GM23338 (cell line): ENCODE measurements at regions not wholly inside any gene's neighbourhood (a gene's known extent, or its start where the extent isn't known, plus 50 kb on each side); places are given as distances from the start of the nearest gene placed in this dataset.
A peak's percentile ranks its signal among the peaks of the same experiment; 100 is the strongest.

Source experiments
- ATAC-seq: fragments of 200-7000 bp; cut with Tn5 transposase; 3 replicates; pipeline ENCODE4 v1.9.1; 2020
- DNase-seq: peaks from one replicate; pipeline ENCODE4 v3.0.0-alpha.2; 2015; ENCODE audit warnings: low spot score
- H2AFZ ChIP-seq: fragments of 200-600 bp; sonication (generic); 2 replicates; pipeline ENCODE4 v1.8.0; 2016; ENCODE audit warnings: antibody characterized with exemption, mild to moderate bottlenecking, moderate library complexity
- H3F3A ChIP-seq: fragments of 200-600 bp; sonication (generic); replicated peaks from 2 replicates; pipeline ENCODE4 v1.8.0; 2017; ENCODE audit warnings: antibody characterized with exemption, mixed run types, low read depth
- H3K27ac ChIP-seq: fragments of 200-600 bp; sonication (generic); 2 replicates; pipeline ENCODE4 v1.6.1; 2016; ENCODE audit warnings: low read depth
- H3K27me3 ChIP-seq: fragments of 200-600 bp; sonication (generic); 2 replicates; pipeline ENCODE4 v1.8.0; 2016; ENCODE audit warnings: mild to moderate bottlenecking, mixed run types, moderate library complexity; ENCODE audit not compliant: insufficient read depth
- H3K36me3 ChIP-seq: fragments of 200-600 bp; sonication (generic); 2 replicates; pipeline ENCODE4 v1.8.0; 2016; ENCODE audit warnings: mild to moderate bottlenecking; ENCODE audit not compliant: insufficient read depth
- H3K4me1 ChIP-seq: fragments of 200-600 bp; sonication (generic); 2 replicates; pipeline ENCODE4 v1.8.0; 2016; ENCODE audit warnings: mild to moderate bottlenecking, moderate library complexity; ENCODE audit not compliant: insufficient read depth
- H3K4me2 ChIP-seq: fragments of 200-600 bp; sonication (generic); 2 replicates; pipeline ENCODE4 v1.7.1; 2017; ENCODE audit warnings: mixed run types
- H3K4me3 ChIP-seq: fragments of 200-600 bp; sonication (generic); 2 replicates; pipeline ENCODE4 v1.6.1; 2016; ENCODE audit warnings: mixed run types
- H3K79me2 ChIP-seq: fragments of 200-600 bp; sonication (generic); replicated peaks from 2 replicates; pipeline ENCODE4 v1.8.0; 2017; ENCODE audit warnings: mild to moderate bottlenecking; ENCODE audit not compliant: insufficient read depth
- H3K9me2 ChIP-seq: fragments of 200-600 bp; sonication (generic); 2 replicates; pipeline ENCODE4 v1.8.0; 2017; ENCODE audit not compliant: insufficient read depth
- H4K20me1 ChIP-seq: fragments of 200-600 bp; sonication (generic); replicated peaks from 2 replicates; pipeline ENCODE4 v1.8.0; 2017; ENCODE audit warnings: mild to moderate bottlenecking; ENCODE audit not compliant: insufficient read depth
- H3K27ac Mint-ChIP-seq: 2 replicates; pipeline ENCODE4 v1.8.0; 2020; ENCODE audit warnings: inconsistent platforms, mild to moderate bottlenecking, moderate library complexity, mixed read lengths
- H3K27me3 Mint-ChIP-seq: 3 replicates; pipeline ENCODE4 v1.8.0; 2022; ENCODE audit warnings: low read depth, mild to moderate bottlenecking, moderate library complexity, mixed read lengths, inconsistent platforms; ENCODE audit not compliant: insufficient read depth, poor library complexity
- H3K36me3 Mint-ChIP-seq: 3 replicates; pipeline ENCODE4 v1.8.0; 2021; ENCODE audit warnings: low read depth, mild to moderate bottlenecking, inconsistent platforms, moderate library complexity, mixed read lengths
- H3K4me1 Mint-ChIP-seq: 3 replicates; pipeline ENCODE4 v1.8.0; 2020; ENCODE audit warnings: mild to moderate bottlenecking, inconsistent platforms, mixed read lengths
- H3K4me3 Mint-ChIP-seq: 3 replicates; pipeline ENCODE4 v1.8.0; 2021; ENCODE audit warnings: moderate library complexity, mild to moderate bottlenecking, inconsistent platforms, mixed read lengths
- H3K9me3 Mint-ChIP-seq: 3 replicates; pipeline ENCODE4 v1.8.0; 2020; ENCODE audit warnings: moderate library complexity, mild to moderate bottlenecking, inconsistent platforms, mixed read lengths
- CREB1 ChIP-seq: fragments of 250-450 bp; sonication (Bioruptor Pico); IDR thresholded peaks from 2 replicates; pipeline ENCODE4 v1.5.0; 2020; ENCODE audit warnings: low read depth, mild to moderate bottlenecking, moderate library complexity
- CTCF ChIP-seq, 2 experiments: fragments of 200-600 bp in 1 of 2; sonication (generic) in 1 of 2; conservative IDR thresholded peaks; 2 replicates each; pipeline versions ENCODE4 v1.5.1 to v1.6.1; 2016 to 2017; ENCODE audit warnings: antibody characterized with exemption in 2 of 2, low read depth in 2 of 2, mild to moderate bottlenecking in 2 of 2, moderate library complexity in 1 of 2
- ETS1 ChIP-seq: IDR thresholded peaks from 2 replicates; pipeline ENCODE4 v1.6.1; 2016; ENCODE audit warnings: antibody characterized with exemption
- EZH2 ChIP-seq: fragments of 200-600 bp; sonication (generic); IDR thresholded peaks from one replicate; pipeline ENCODE4 v1.8.0; 2017; ENCODE audit warnings: antibody characterized with exemption, mild to moderate bottlenecking, low read depth; ENCODE audit not compliant: unreplicated experiment
- EZH2phosphoT487 ChIP-seq: fragments of 200-600 bp; sonication (generic); IDR thresholded peaks from one replicate; pipeline ENCODE4 v1.8.1; 2018; ENCODE audit warnings: antibody characterized with exemption; ENCODE audit not compliant: unreplicated experiment
- JUNB ChIP-seq: IDR thresholded peaks from one replicate; pipeline ENCODE4 v1.6.1; 2016; ENCODE audit warnings: antibody characterized with exemption; ENCODE audit not compliant: unreplicated experiment
- NANOG ChIP-seq: IDR thresholded peaks from 2 replicates; pipeline ENCODE4 v1.6.1; 2016; ENCODE audit warnings: antibody characterized with exemption, borderline replicate concordance
- POLR2AphosphoS5 ChIP-seq: IDR thresholded peaks from 2 replicates; pipeline ENCODE4 v1.6.1; 2016; ENCODE audit warnings: antibody characterized with exemption, low read depth
- REST ChIP-seq: IDR thresholded peaks from one replicate; pipeline ENCODE4 v1.6.1; 2018; ENCODE audit warnings: antibody characterized with exemption; ENCODE audit not compliant: unreplicated experiment
- STAT1 ChIP-seq: IDR thresholded peaks from one replicate; pipeline ENCODE4 v1.6.1; 2016; ENCODE audit warnings: antibody characterized with exemption; ENCODE audit not compliant: unreplicated experiment
- ZNF114 ChIP-seq: fragments of 250-450 bp; sonication (Bioruptor Pico); IDR thresholded peaks from 2 replicates; pipeline ENCODE4 v1.5.0; 2020; ENCODE audit warnings: mild to moderate bottlenecking, moderate library complexity
- ZNF331 ChIP-seq: fragments of 250-450 bp; sonication (Bioruptor Pico); IDR thresholded peaks from 2 replicates; pipeline ENCODE4 v1.5.0; 2020; ENCODE audit warnings: low read depth, mild to moderate bottlenecking, moderate library complexity
- ZNF462 ChIP-seq: fragments of 250-450 bp; sonication (Bioruptor Pico); IDR thresholded peaks from 2 replicates; pipeline ENCODE4 v1.5.0; 2020; ENCODE audit warnings: mild to moderate bottlenecking, moderate library complexity

- DNase-seq (no peak), ATAC-seq (peak; percentile 45)
- Histone ChIP-seq H3K79me2 (no peaks in the 10 kb centered on the region), H2AFZ (no peak overlapping the region), H4K20me1 (no peaks in the 10 kb centered on the region), H3F3A (no peaks in the 10 kb centered on the region), H3K9me2 (no peaks in the 10 kb centered on the region; the same call in 1 of the 2 replicates), H3K4me3 (no peak overlapping the region), H3K4me1 (peaks cover 5% of the 10 kb centered on the region; the same call in 1 of the 2 replicates), H3K4me2 (no peak overlapping the region), H3K27me3 (no peaks in the 10 kb centered on the region), H3K27ac (no peak overlapping the region), H3K36me3 (no peaks in the 10 kb centered on the region)
- TF ChIP-seq ZNF462 (CRISPR knock-in tag) (no peak), NANOG (no peak), EZH2phosphoT487 (no peak), CTCF (conservative IDR thresholded peaks at IDR 0.05; ENCODE audit: low read depth in 2 of 2) (no peak), ZNF114 (CRISPR knock-in tag) (no peak), ETS1 (no peak), REST (no peak), ZNF331 (no peak), CREB1 (CRISPR knock-in tag) (no peak), POLR2AphosphoS5 (no peak), STAT1 (no peak), EZH2 (no peak), JUNB (no peak)
- no peaks in the 10 kb centered on the region for H3K36me3 Mint-ChIP-seq
- no peaks in the 10 kb centered on the region for H3K9me3 Mint-ChIP-seq
- H3K4me3 Mint-ChIP-seq, result no peak overlapping the region; the same call in 2 of the 3 replicates
- H3K4me1 Mint-ChIP-seq, result peaks cover 10% of the 10 kb centered on the region
- H3K27me3 Mint-ChIP-seq, result peaks cover 8% of the 10 kb centered on the region
- no peak overlapping the region for H3K27ac Mint-ChIP-seq
These were observed 159.8 kb downstream of the ADAMTS15 start for GRCh38 chr11:130608287-130608686.
